ENCODE measurements at regions not wholly inside any gene's neighbourhood (a gene's known extent, or its start where the extent isn't known, plus 50 kb on each side); places are given as distances from the start of the nearest gene placed in this dataset.

GRCh38 chr4:57460967-57461366, 350.8 kb upstream of the IGFBP7 start:
- DNase-seq (ENCODE audit: low spot score), result no peak
- ChIA-PET CTCF (no interaction called here), POLR2A (ENCODE audit: low non-redundant PET) (no interaction called here)
- H3K27ac ChIP-seq, result no peak overlapping the region
- no peak for TF ChIP-seq CTCF (conservative IDR thresholded peaks at IDR 0.05; ENCODE audit: low read depth)

GRCh38 chr4:57448901-57449300, 338.7 kb upstream of the IGFBP7 start:
- ChIA-PET CTCF (interaction anchor here (0.8 kb wide), 1 partner anchor 285 kb away, joined by 4 read pairs; no protein-coding TSS in a partner anchor), POLR2A (ENCODE audit: low non-redundant PET) (no interaction called here)
- TF ChIP-seq CTCF (conservative IDR thresholded peaks at IDR 0.05; ENCODE audit: low read depth), result no peak
- H3K27ac ChIP-seq, result no peak overlapping the region
- no peak for DNase-seq (ENCODE audit: low spot score)

GRCh38 chr4:57448452-57448851, 338.3 kb upstream of the IGFBP7 start:
- DNase-seq (ENCODE audit: low spot score), result no peak
- POLR2A ChIA-PET (ENCODE audit: low non-redundant PET), result no interaction called here
- CTCF ChIA-PET, result no interaction called here
- TF ChIP-seq CTCF (conservative IDR thresholded peaks at IDR 0.05; ENCODE audit: low read depth), result no peak
- no peak overlapping the region for H3K27ac ChIP-seq

- TF ChIP-seq CTCF (conservative IDR thresholded peaks at IDR 0.05; ENCODE audit: low read depth), result no peak
- ChIA-PET CTCF (no interaction called here), POLR2A (ENCODE audit: low non-redundant PET) (no interaction called here)
- no peak overlapping the region for H3K27ac ChIP-seq
- DNase-seq (ENCODE audit: low spot score), result no peak
These were observed 336.1 kb upstream of the IGFBP7 start for GRCh38 chr4:57446266-57446665.

- TF ChIP-seq CTCF (conservative IDR thresholded peaks at IDR 0.05; ENCODE audit: low read depth), result no peak
- no peak for DNase-seq (ENCODE audit: low spot score)
- ChIA-PET CTCF (no interaction called here), POLR2A (ENCODE audit: low non-redundant PET) (no interaction called here)
- no peak overlapping the region for H3K27ac ChIP-seq
These were observed 335.5 kb upstream of the IGFBP7 start for GRCh38 chr4:57445686-57446085.

GRCh38 chr4:57444671-57445070, 334.5 kb upstream of the IGFBP7 start:
- no peak for TF ChIP-seq CTCF (conservative IDR thresholded peaks at IDR 0.05; ENCODE audit: low read depth)
- H3K27ac ChIP-seq, result no peak overlapping the region
- no peak for DNase-seq (ENCODE audit: low spot score)
- ChIA-PET CTCF (interaction anchor here (1.3 kb wide), 1 partner anchor 281 kb away, joined by 4 read pairs; no protein-coding TSS in a partner anchor), POLR2A (ENCODE audit: low non-redundant PET) (no interaction called here)

GRCh38 chr4:57443787-57444186, 333.6 kb upstream of the IGFBP7 start:
- TF ChIP-seq CTCF (conservative IDR thresholded peaks at IDR 0.05; ENCODE audit: low read depth), result no peak
- DNase-seq (ENCODE audit: low spot score), result no peak
- POLR2A ChIA-PET (ENCODE audit: low non-redundant PET), result no interaction called here
- CTCF ChIA-PET, result interaction anchor here (1.4 to 2.9 kb wide), 2 partner anchors 8 to 279 kb away, joined by 7 to 16 read pairs; no protein-coding TSS in a partner anchor
- no peak overlapping the region for H3K27ac ChIP-seq

All from RWPE1 (cell line).